ENCODE measurements at regions not wholly inside any gene's neighbourhood (a gene's known extent, or its start where the extent isn't known, plus 50 kb on each side); places are given as distances from the start of the nearest gene placed in this dataset.

DNA sequence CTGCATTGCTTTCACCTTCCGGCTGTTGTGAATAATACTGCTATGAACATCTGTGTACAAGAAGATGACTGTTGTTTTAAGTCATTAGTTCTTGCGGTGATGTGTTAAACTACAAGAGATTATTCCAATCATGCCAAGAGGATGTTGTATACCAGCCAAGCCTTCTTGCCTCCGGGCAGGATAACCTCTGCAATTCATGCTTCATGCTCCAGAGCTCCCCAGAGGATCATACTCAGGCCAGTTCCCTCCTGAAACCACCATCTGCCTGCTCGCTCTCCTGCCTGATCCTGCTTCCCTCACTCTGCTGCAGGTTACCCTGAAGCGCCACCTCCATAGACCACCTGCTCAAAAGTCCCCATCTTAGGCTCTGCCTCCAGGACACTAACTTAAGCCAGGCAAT, 187.1 kb upstream of the PROK2 start:
- no peak overlapping the region for H3K4me3 ChIP-seq
- peaks cover 9% of the 10 kb centered on the region for H3K27me3 ChIP-seq
- WGBS, 2 donors (ENCODE audit: low coverage in 1 of 2): 83 to 90% methylated on average over 3 to 5 of the region's 5 CpGs
- no peaks in the 10 kb centered on the region for H3K36me3 ChIP-seq
- H3K9me3 ChIP-seq: no peaks in the 10 kb centered on the region
- TF ChIP-seq POLR2AphosphoS5 (IDR thresholded peaks at IDR 0.05) (no peak), EP300 (IDR thresholded peaks at IDR 0.05) (no peak), POLR2A (IDR thresholded peaks at IDR 0.05) (no peak)
- no peak overlapping the region for H3K27ac ChIP-seq
- H3K4me1 ChIP-seq: no peaks in the 10 kb centered on the region
- no peak for ATAC-seq

DNA sequence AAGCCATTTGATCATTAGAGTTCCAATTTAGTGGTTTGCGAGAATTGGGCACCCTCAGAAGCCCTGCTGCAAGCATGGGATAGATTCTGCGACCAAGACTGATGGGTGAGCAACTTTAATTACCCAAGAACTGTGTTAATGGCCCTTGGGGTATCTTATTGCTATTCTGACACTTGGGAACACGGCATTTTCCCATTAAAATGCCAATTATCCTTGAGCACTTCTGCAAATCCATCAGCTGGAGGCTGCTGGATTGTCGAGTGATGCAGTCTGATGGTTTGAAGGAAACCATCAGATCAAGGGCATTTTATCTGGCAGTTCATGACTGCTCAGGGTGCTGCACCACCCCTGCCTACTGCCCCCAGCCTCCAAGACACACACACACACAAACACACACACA, 183.6 kb upstream of the PROK2 start:
- no peak for ATAC-seq
- H3K36me3 ChIP-seq: no peaks in the 10 kb centered on the region
- WGBS, 2 donors (ENCODE audit: low coverage in 1 of 2): 63 to 74% methylated on average over 3 to 4 of the region's 4 CpGs

DNA sequence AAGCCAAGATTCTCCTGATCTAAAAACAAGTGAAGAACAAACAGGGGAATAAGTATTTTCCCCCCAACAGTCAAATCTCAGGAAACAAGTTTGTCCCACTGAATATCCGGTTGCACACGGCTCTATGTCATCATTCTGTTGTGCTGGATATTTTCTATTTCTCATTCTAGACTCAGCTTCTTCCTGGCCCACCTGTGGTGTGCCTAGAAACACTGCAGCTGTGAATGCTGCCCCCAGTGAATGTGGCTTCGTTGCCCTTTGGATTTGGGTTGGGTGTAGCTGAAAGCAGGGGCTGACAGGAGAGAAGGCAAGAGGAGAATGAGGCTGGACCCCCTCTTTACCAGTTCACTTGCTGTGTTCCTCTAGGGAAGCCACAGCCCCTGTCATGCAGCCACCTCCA, 181.2 kb upstream of the PROK2 start:
- Histone ChIP-seq H3K4me3 (no peak overlapping the region), H3K36me3 (no peaks in the 10 kb centered on the region), H3K27me3 (peaks cover 4% of the 10 kb centered on the region), H3K9me3 (no peaks in the 10 kb centered on the region), H3K4me1 (no peaks in the 10 kb centered on the region), H3K27ac (no peak overlapping the region)
- TF ChIP-seq EP300 (IDR thresholded peaks at IDR 0.05): no peak
- TF ChIP-seq POLR2A (IDR thresholded peaks at IDR 0.05): no peak
- TF ChIP-seq, protein P1, sequence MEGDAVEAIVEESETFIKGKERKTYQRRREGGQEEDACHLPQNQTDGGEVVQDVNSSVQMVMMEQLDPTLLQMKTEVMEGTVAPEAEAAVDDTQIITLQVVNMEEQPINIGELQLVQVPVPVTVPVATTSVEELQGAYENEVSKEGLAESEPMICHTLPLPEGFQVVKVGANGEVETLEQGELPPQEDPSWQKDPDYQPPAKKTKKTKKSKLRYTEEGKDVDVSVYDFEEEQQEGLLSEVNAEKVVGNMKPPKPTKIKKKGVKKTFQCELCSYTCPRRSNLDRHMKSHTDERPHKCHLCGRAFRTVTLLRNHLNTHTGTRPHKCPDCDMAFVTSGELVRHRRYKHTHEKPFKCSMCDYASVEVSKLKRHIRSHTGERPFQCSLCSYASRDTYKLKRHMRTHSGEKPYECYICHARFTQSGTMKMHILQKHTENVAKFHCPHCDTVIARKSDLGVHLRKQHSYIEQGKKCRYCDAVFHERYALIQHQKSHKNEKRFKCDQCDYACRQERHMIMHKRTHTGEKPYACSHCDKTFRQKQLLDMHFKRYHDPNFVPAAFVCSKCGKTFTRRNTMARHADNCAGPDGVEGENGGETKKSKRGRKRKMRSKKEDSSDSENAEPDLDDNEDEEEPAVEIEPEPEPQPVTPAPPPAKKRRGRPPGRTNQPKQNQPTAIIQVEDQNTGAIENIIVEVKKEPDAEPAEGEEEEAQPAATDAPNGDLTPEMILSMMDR (IDR thresholded peaks at IDR 0.05): no peak
- TF ChIP-seq POLR2AphosphoS5 (IDR thresholded peaks at IDR 0.05): no peak
- no peak for ATAC-seq
- 83 to 94% methylated on average over 2 to 3 of the region's 3 CpGs for WGBS, 2 donors (ENCODE audit: low coverage in 1 of 2)

More for the DNA sequence above, 183.6 kb upstream of the PROK2 start:
- peaks cover 4% of the 10 kb centered on the region for H3K27me3 ChIP-seq
- TF ChIP-seq POLR2A (IDR thresholded peaks at IDR 0.05) (no peak), EP300 (IDR thresholded peaks at IDR 0.05) (no peak), POLR2AphosphoS5 (IDR thresholded peaks at IDR 0.05) (no peak)
- TF ChIP-seq, protein P1 (IDR thresholded peaks at IDR 0.05): no peak
- no peak overlapping the region for H3K4me3 ChIP-seq
- no peaks in the 10 kb centered on the region for H3K9me3 ChIP-seq
- H3K27ac ChIP-seq: no peak overlapping the region
- H3K4me1 ChIP-seq: no peaks in the 10 kb centered on the region

DNA sequence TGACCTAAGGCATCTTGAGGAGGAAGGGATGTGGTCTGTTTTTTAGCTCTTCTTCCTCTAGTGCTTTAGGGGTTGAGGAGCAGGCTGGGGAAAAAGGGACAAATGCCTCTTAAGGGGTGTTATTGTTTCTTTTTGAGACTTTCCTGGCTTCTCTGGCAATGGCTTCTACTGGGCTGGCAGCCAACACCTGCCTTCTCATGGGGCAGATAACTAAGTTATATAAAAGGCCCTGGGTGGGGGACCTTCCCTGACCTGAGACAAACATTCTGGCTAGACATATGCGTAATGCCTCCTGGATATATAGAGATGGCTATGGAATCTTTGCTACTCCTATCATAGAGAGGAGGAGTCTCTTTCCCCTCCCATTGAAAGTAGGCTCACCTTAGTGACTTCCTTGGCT, 179.2 kb upstream of the PROK2 start:
- ATAC-seq: no peak
- TF ChIP-seq, protein P1 (IDR thresholded peaks at IDR 0.05): no peak
- TF ChIP-seq POLR2A (IDR thresholded peaks at IDR 0.05) (no peak), POLR2AphosphoS5 (IDR thresholded peaks at IDR 0.05) (no peak), EP300 (IDR thresholded peaks at IDR 0.05) (no peak)
- peaks cover 4% of the 10 kb centered on the region for H3K27me3 ChIP-seq
- H3K4me1 ChIP-seq: no peaks in the 10 kb centered on the region
- WGBS, 2 donors (ENCODE audit: low coverage in 1 of 2): no CpG with 5 or more reads among the region's 1 CpG
- no peak overlapping the region for H3K4me3 ChIP-seq
- no peak overlapping the region for H3K27ac ChIP-seq
- H3K36me3 ChIP-seq: no peaks in the 10 kb centered on the region
- H3K9me3 ChIP-seq: no peaks in the 10 kb centered on the region

DNA sequence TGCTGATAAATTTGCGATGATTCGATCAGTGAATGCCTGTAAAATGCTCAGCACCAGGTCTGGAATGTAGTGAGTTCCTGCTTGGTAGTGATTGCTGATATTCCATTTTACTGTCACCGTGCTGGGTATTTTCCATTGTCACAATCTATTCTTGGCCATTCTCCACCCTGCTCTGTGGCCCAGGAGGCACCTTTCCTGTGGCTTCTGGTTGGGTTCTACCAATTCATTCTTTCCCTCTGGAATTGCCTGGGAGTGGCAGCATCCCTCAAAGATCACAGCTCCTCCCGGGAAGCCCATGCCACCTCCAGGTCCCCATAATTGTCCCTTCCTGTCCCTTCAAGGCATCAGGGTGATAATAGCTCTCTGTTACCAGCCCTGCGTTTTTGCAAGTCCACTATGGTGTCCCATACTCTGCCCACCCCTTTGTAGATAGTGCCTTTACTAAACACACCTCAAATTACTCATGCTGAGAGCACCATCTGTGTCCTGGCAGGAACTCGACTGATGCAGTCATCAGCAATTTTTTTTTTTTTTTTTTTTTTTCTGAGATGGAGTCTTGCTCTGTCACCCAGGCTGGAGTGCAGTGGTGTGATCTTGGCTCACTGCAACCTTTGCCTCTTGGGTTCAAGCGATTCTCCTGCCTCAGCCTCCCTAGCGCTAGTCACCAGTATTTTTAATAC, 177.8 kb upstream of the PROK2 start:
- no peak for ATAC-seq
- Histone ChIP-seq H3K4me3 (no peak overlapping the region), H3K9me3 (no peaks in the 10 kb centered on the region), H3K4me1 (no peaks in the 10 kb centered on the region), H3K36me3 (no peaks in the 10 kb centered on the region), H3K27ac (no peak overlapping the region), H3K27me3 (peaks cover 4% of the 10 kb centered on the region)
- 68 to 69% methylated on average over 5 to 7 of the region's 8 CpGs for WGBS, 2 donors (ENCODE audit: low coverage in 1 of 2)
- TF ChIP-seq EP300 (IDR thresholded peaks at IDR 0.05): no peak

DNA sequence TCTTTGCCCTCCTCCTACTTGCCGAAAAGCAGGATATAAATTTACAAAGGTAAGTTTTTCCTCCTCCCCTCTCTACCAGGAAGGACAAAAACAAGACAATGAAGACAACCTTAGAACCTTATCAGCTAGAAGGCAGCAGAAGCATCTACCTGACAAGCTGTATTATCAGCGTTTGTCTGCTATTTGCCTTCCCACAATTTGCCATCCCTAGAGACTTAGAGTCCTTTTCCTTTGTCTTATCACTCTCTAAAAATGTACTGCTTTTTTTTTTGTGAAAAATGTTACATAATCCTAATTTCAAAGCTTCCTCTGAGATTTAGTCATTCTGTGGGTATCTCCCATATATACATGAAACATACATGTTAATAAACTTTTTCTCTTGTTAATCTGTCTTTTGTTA, 176.9 kb upstream of the PROK2 start:
- Histone ChIP-seq H3K4me1 (no peaks in the 10 kb centered on the region), H3K9me3 (no peaks in the 10 kb centered on the region), H3K4me3 (no peak overlapping the region), H3K36me3 (no peaks in the 10 kb centered on the region), H3K27ac (no peak overlapping the region), H3K27me3 (peaks cover 4% of the 10 kb centered on the region)
- WGBS, 2 donors (ENCODE audit: low coverage in 1 of 2): 90 to 100% methylated on average over 1 to 2 of the region's 2 CpGs
- no peak for ATAC-seq
- TF ChIP-seq POLR2A (IDR thresholded peaks at IDR 0.05) (no peak), POLR2AphosphoS5 (IDR thresholded peaks at IDR 0.05) (no peak), EP300 (IDR thresholded peaks at IDR 0.05) (no peak)
- TF ChIP-seq, protein P1 (IDR thresholded peaks at IDR 0.05): no peak

Data from gastroesophageal sphincter (tissue), 4 donors.